ENCODE measurements at regions not wholly inside any gene's neighbourhood (a gene's known extent, or its start where the extent isn't known, plus 50 kb on each side); places are given as distances from the start of the nearest gene placed in this dataset.

DNA sequence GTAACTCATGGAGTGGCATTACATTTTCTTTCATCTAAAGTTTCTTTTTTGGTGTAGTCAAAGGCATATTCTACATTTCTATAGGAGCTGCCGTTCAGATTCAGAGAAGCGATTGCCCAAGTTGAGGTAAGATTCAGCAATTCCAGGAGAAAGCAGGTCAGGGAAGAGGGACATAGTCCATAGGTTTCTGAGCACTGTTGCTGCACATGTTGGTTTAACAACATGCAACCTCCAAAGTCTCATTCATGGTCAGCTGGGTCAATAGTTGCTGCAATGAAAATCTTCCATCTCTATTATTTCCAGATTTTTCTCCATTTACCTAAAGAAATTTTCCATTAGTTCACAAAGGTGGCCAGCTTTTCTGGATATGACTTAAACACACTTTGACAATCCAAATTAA is 682.3 kb upstream of the MAN1A1 start:
- DNase-seq = no peak

DNA sequence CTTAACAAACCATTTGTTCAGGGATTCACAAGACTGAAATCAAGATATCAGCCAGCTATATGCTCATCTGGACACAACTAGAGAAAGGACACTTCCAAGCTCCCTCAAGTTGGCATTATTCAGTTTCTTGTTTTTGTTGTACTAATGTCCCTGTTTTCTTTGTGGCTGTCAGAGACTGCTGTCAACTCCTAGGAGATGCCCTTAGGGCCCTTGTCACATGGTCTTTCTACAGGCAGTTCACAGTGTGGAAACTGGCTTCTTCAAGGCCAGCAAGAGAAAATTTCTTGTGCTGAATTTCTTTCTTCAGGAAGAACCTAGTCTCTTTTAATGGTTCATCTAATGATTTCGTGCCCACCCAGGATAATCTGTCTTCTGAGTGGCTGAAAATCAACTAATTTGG is 677.2 kb upstream of the MAN1A1 start:
- no peak for DNase-seq

DNA sequence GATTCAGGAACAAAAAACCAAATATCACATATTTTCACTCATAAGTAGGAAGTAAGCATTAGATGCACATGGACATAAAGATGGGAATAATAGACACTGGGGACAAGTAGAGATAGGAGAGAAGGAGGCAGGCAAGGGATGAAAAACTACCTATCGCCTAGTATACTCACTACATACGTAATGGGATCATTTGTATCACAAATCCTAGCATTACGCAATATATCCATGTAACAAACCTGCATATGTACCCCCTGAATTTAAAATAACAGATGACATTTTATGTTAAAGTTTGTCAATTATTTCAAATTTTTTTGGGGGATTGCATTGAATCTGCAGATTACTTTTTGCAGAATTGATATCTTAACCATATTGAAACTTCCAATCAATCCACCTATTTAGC is 660.5 kb upstream of the MAN1A1 start:
- DNase-seq = no peak

DNA sequence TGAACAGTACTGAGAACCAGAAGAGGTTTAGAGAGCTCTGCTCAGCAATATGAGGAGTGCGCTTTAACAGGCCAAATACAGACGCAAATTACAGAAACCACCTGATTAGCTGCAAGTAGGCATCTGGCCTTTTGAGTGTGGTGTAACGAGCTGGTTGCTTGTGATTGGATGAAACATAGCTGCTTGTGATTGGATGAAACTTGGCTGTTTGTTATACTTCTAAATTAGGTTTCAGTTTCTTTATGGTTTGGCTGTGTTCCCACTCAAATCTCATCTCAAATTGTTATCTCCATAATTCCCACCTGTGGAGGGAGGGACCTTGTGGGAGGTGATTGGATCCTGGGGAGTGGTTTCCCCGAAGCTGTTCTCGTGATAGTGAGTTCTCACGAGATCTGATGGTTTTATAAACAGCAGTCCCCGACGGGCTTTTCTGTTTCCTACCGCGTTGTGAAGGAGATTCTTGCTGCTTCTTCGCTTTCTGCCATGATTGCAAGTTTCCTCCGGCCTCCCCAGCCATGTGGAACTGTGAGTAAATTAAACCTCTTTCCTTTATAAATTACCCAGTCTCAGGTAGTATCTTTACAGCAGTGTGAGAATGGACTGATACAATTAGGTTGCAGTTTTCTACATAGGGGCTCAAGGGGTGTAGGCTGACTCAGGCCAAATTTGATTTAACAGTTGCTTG is 655.9 kb upstream of the MAN1A1 start:
- DNase-seq = no peak

DNA sequence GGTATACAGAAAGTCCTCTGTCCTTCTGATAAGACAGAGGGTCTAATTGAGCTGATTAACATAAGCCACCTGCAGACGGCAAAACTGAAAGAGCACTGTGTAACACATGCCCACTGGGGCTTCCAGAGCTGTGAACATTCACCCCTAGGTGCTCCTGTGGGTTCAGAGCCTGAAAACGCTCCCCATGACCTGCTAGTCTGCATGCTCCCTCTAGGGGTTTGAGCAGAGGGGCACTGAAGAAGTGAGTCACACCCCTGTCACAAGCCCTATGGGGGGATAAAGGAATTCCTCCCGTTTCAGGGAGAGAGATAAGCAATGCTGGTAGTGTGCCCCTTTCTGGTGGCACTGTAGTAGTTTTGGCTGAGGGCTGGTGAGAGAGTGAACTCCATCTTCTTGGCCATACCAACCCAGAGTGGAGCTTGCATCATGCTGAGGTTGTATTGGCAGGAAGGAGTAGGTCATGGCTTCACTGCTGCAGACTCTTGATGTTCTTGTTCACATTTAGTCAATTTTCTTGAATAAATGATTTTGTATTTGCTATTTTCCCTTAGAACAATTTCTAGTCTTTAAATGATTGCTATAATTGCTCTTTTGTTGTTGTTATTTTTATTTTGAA is 637.5 kb upstream of the MAN1A1 start:
- no peak for DNase-seq

DNA sequence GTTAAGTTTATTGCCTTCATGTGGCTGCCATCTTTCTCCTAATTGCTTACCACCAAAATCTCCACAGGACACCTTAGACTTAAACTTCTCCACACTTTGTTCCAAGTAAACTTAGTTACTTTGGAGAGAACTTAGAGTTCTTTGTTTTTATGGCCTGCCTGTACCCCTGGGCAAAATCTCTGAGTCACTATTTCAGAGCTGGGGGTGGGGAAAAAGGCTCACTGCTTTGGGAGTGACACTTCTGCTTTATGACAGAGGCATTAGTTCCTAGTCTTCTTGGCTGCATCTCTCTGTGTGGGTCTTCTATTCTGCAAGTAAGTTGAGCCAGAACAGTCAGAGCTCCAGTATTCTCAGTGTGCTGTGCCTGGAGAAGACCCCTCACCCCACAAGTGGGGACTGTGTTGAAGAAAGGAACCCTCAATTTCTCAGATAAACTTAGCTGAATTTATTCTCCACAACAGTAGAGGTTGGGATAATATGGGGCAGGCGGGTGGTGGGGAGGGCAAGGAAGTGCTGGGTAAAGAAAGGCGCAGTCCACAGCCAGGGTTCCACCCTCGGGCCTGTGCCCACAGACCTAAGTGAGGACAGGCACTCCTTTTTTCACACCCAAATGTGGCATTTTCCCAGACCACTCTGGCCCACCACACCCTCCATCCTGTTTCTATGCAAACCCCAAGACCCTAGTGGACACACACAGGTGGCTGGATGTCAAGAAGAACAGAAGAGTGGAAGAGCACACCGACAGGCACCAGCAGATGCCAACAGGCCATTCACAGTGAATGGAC is 636.6 kb upstream of the MAN1A1 start:
- DNase-seq = no peak

DNA sequence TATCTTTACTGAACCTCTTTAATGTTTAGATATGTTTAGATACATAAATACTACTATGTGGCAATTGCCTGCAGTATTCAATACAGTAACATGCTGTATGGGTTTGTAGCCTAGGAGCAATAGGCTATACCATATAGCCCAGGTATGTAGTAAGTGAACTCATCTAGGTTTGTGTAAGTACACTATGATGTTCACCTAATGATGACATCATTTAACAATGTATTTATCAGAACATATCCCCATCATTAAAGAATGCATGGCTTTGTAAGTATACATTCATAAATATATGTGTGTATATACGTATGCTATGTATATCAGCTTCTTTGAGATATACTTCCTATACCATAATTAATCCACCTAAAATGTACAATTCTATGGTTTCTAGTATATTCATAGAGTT is 631.2 kb upstream of the MAN1A1 start:
- DNase-seq = no peak

DNA sequence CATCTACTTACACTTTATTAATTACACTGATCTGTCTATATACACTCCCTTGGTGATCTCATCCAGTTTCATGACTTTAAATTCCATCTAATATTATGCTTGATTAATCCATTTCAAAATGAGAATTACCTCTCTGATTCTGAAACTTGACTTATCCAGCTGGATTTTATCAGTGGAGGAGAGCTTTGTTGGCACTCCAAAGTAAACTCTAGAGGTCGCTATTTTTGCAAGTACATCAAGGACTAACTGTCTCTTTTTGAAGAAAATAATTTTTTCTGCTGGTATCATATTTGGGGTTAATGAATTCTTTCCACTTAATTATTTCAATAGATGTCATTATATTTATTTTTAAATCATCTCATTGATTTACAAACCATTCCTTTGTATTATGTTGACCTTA is 630.3 kb upstream of the MAN1A1 start:
- DNase-seq = no peak

DNA sequence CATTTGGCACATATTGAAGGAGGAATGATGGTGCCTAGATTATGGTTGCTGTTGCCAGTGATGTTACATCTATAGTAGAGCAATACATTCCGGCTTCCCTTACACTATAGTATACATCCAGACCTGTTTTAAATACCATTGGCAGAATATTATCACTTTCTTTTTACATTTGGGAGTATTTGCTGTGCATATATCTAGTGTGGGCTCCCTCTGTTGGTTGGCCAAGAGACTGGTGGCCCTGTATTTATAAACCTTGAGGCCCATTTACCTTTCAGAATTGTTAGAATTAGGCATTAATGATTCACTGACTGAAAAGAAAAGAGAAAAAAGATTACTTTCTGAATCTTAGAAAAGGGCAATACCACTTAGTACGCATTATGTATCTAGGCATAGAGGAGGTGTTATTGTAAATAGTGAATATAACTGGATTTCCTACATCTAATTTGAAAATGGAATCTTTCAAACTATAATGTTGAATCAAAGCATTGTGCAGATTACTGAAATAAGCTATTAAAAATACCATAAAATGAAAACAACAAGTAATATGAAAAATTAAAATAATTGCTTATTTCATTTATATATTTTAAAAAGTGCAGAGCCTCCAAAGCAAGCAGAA is 628.8 kb upstream of the MAN1A1 start:
- DNase-seq = no peak

DNA sequence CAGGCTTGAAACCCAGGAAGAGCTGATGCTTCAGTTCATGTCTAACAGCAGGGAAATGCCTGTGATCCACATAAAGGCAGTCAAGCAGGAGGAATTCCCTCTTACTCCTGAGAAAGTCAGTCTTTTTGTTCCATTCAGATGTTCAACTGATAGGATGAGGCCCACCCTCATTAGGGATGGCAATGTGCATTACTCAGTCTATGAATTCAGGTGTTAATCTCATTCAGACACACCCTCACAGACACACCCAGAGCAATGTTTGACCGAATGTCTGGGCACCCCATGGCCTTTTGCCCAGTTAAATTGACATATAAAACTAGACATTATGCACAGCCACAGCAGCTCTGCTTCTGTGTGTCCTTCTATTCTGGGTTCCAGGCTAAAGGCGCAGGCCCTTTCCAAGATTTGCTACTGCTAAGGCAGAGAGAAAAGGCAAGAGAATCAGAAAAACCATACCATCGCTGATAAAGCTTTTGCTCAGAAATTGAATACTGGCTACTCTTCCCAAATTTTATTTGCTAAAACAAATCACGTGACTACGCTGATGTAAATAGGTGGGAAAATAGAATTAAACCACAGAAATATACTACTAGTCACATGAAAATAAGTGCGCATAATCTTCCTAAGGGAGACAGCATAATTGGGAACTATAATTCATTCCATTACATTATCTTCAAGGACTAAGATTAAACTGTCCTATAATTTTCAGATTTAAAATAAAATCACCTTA is 625.0 kb upstream of the MAN1A1 start:
- no peak for DNase-seq

DNA sequence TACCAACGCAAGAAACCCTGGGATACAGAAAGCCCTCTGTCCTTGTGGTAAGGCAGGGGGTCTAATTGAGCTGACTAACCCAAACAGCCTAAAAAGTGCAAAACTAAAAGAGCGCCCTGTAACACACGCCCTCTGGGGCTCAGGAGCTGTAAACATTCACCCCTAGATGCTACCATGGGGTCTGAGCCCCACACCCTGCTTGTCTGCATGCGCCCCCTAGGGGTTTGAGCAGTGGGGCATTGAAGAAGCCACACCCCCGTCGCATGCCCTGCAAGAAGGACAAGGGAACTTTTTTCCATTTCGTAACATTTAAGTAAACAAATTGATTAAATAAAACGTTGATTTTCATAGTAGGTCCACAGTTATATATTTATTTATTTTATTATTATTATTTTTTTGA is 616.9 kb upstream of the MAN1A1 start:
- peak; percentile 10 for DNase-seq

DNA sequence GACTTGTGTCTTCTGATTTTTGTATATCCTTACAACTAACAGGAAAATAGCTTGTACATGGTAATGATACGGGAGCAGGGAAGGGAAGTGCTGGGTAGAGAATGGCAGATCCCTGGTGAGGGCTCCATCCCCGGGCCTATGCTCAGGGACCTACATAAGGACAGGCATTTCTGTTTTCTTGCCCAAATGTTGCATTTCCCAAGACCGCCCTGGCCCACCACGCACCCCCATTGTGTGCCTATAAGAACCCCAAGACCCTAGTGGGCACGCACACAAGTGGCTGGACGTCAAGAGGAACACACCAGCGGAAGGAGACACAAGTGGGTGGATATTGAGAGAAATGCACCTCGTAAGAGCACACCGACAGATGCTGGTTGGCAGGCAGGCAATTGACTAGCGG is 616.3 kb upstream of the MAN1A1 start:
- no peak for DNase-seq

DNA sequence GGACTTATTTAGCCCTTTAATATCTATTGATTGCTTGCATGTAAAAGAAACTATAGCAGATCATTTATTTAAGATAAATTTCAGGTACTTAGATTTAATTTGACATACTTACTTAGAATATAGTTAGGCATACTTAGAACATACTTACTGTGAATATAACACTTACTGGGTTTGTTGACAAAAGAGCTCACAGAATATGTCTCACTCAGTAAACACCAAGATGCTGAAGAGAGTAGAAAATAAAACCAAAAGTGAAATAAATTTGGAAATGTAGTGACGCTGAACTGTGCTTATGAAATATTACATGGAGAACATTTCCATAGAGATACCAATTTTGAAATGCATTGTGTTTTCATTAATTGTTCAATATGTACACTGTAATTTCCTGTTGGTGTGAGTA is 615.4 kb upstream of the MAN1A1 start:
- no peak for DNase-seq

DNA sequence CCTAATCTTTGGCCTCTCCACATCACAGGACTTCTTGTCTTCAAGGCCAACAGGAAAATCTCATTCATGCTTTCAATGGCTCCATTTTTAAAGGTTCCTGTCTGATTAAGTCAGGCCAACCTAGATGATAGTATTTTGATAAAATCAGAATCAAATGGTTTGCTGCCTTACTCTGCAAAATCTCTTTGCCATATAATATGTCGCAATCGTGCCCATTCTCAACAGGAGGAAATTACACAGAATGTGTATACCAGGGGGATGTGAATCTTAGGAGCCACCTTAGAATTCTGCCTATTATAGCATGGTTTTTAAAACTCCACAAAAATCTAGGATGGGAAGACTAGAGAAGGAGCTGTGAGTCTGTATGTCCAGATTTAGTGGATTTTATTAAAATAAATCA is 612.9 kb upstream of the MAN1A1 start:
- no peak for DNase-seq

DNA sequence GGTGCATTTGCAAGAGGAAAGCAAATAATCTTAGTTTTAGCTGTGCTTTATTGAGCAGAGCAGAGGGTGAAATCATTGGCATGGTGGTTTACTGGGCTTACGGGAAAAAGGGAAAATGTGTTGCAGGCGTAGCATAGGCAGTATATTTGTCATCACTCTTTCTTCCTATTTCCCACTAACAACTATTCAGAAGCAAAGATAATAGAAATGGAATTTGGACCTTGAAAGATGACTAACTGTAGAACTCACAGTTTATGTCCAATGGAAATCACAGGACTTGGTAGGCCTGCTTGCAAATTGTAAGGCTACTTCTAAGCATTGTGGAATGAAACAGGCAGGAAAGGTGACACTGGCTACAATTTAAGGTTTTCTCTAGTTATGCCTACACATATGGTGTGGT is 611.9 kb upstream of the MAN1A1 start:
- DNase-seq = no peak

DNA sequence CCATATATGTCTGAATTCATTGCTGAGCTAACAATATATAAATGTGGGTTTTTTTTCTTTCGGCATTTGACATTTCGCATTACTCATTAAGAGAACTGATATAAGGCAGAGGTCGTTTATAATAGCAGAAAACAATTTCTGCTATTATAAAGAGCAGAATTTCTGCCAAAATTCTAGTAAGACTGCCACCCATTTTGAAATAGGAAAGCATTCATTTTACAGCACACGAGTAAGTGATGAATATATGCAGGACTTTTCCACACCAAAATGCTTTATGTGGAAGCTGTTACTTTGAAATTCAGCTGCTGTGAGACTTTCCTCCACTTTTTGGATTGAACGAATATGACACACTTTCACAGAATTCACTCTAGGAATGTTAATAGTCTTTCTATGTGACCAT is 610.9 kb upstream of the MAN1A1 start:
- no peak for DNase-seq

DNA sequence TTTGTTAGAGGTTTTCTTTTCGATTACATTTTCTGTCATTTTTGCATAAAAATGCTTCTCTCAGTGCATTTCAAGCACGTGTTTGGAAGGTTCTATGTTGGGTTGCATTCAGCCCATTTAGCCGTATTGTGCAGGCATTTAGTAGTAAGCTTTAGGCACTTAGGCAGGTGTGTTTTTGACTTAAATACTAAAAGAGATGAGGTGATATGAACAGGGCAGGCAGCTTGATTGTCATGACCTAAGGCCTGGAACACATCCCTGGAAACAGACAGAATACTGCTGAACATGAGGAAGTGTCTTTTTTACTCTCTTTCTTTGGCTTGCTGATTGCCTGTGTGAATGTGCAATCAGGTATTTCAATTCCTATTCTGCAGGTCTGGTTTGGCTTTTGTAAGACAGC is 610.5 kb upstream of the MAN1A1 start:
- no peak for DNase-seq

DNA sequence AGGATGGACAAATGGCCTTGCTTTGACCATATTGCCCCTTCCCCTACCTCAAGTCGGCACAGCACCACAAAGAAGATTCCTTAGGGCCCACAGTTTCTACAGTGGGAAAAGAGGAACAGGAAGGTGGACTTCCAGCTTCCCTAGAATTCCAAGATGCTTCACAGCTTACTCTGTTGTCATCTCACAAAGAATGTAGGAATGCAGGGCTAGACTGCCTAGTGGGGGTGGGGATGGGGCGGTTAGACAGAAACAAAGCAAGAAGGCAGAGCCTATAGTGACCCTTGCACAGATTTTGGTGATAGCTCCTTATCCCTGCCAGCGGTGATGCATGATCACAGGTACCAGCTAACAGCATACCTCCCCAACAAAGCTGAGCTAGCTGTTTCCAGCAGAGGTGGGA is 607.6 kb upstream of the MAN1A1 start:
- no peak for DNase-seq

DNA sequence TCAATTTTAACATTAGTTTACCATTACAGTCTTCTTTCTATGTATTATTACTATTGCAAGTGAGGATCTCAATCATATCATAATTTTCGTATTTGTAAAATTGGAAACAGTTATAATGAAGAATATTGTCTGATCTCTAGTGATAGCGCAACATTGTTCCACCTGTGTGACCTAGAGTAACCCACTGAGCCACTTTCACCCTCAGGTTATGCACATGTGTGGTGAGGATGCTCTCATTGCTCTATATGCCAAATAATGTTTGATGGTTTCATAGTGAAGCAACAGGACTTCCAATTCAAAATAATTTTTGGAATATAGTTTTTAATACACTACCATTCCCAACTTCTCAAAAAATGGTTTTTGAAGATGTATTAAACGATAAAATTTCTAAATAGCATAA is 603.1 kb upstream of the MAN1A1 start:
- DNase-seq = no peak

DNA sequence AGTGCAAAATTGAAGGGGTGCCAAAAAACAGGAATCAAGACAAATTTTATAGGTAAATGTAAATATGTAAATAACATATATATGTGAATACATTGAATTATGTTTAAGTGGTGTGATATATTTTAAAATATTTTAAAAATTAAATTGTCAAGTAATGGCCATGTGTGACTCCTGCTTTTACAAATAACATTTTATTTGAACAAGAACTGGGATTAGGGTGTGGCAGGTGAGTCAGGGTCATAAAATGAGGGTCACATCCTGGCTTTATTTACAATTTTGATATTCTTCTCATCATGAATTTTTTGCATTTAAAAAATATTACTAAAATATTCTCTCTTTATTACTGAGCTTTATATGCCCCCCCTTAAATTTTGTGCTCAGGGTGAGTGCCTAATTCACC is 601.1 kb upstream of the MAN1A1 start:
- no peak for DNase-seq

DNA sequence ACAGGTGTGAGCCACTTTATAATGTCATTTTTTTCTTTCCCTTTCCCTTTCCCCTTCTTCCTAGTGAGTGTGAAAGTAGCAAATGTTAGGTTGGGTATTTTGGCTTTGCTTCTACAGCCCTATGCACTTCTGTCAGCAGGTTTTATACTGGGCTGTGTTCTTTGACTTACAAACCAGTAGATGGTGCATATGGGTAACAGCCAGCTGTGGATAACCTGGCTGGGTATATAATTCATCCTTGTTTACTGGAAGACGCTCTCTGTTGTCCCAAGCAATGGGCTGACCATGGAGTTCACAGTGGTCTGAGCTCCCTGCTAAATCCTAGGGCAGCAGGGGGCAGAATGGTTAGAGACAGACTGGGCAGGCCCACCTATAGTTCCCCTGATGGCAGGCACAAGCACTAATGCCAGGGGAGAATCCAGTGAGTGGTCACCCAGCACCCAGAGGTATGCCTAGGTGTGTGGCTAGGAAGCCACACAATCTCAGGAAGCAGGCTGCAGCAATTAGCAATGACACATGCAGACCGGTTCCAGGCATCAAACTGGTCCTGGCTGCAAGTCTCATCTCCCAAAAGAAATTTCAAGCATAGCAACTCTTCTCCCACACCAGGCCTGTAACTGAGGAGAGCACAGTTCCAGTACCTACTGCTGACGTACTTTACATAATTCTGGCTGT is 592.7 kb upstream of the MAN1A1 start:
- no peak for DNase-seq

DNA sequence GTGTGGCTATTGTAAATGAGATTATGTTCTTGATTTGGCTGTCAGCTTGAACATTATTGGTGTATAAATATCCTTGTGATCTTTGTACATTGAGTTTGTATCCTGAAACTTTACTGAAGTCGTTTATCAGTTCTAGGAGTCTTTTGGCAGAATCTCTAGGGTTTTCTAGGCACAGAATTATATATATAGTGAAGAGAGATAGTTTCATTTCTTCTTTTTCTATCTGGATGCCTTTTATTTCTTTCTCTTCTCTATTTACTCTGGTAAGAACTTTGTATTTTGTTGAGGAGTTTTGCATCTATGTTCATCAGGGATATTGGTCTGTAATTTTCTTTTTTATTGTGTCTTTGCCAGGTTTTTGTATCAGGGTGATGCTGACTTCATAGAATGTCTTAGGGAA is 589.2 kb upstream of the MAN1A1 start:
- DNase-seq = no peak

DNA sequence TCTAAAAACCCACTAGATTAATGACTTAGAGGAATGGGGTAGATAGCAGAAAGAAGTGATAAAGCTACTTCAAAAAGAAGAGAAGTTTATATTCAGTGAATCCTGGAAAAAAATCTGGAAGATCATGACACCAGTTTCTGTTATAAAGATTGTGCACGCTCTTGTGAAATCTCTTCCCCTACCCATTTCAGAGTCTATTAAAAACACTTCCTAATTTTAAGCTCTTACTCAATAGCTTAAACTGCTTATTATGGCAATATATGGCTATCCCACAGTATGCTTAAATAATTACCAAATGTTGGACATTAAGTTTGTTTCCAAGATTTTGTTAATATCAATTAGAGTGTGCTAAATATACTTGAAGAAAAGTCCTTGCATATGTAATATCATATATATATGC is 585.3 kb upstream of the MAN1A1 start:
- no peak for DNase-seq
